Thyroid gland (tissue), 4 donors: ENCODE measurements at regions not wholly inside any gene's neighbourhood (a gene's known extent, or its start where the extent isn't known, plus 50 kb on each side); places are given as distances from the start of the nearest gene placed in this dataset.

ENCODE experiments used
- DNase-seq, 2 donors: peaks; one replicate each; pipeline ENCODE4 v3.0.0-alpha.2; 2019
- H3K27ac ChIP-seq, 3 donors: fragments of 200-600 bp; sonication (generic); 1 replicate in 2 of 3; 2 replicates in 1 of 3; pipeline ENCODE4 v1.5.1; 2016 to 2019; ENCODE audit warnings: mild to moderate bottlenecking in 1 of 3, moderate library complexity in 1 of 3
- H3K27me3 ChIP-seq: fragments of 200-600 bp; sonication (generic); one replicate; pipeline ENCODE4 v1.5.1; 2019
- H3K36me3 ChIP-seq, 2 donors: fragments of 200-600 bp; sonication (generic); one replicate each; pipeline ENCODE4 v1.5.1; 2016 to 2019
- H3K4me1 ChIP-seq, 2 donors: fragments of 200-600 bp; sonication (generic); one replicate each; pipeline ENCODE4 v1.5.1; 2017 to 2019
- H3K4me3 ChIP-seq, 3 donors: fragments of 200-600 bp; sonication (generic); replicated peaks in 1 of 3; 1 replicate in 2 of 3; 2 replicates in 1 of 3; pipeline ENCODE4 v1.5.1; 2016; ENCODE audit warnings: mild to moderate bottlenecking in 1 of 3
- H3K9me3 ChIP-seq: fragments of 200-600 bp; sonication (generic); one replicate; pipeline ENCODE4 v1.5.1; 2017
- CTCF ChIP-seq, 6 experiments: fragments of 200-600 bp in 3 of 6; fragments of 450-650 bp in 3 of 6; sonication (generic) in 3 of 6; IDR thresholded peaks; one replicate each; pipeline ENCODE4 v1.5.1; 2016 to 2019; ENCODE audit warnings: antibody characterized with exemption in 6 of 6, mild to moderate bottlenecking in 2 of 6, inconsistent platforms in 1 of 6, moderate library complexity in 1 of 6
- POLR2A ChIP-seq, 2 donors: fragments of 450-650 bp; IDR thresholded peaks; one replicate each; pipeline ENCODE4 v1.6.1; 2017; ENCODE audit warnings: antibody characterized with exemption in 2 of 2, mild to moderate bottlenecking in 2 of 2, moderate library complexity in 1 of 2
- WGBS, 2 donors: methylation state at CpG; one replicate each; pipeline ENCODE4 v1.1.5; 2017; 5-methylcytosine and 5-hydroxymethylcytosine counted together
- intact Hi-C: fragments of 100-400 bp; cut with DNase I; formaldehyde crosslinking; loops from one replicate; pipeline ENCODE4 v1.15.1; 2023

GRCh38 chr6:143589162-143589561, 77.6 kb upstream of the FUCA2 start:
- H3K27me3 ChIP-seq = no peaks in the 10 kb centered on the region
- H3K4me1 ChIP-seq = peaks cover 4 to 6% of the 10 kb centered on the region in 2 donors
- no peaks in the 10 kb centered on the region for H3K36me3 ChIP-seq
- H3K9me3 ChIP-seq = no peaks in the 10 kb centered on the region
- no peak overlapping the region for H3K4me3 ChIP-seq
- TF ChIP-seq POLR2A (IDR thresholded peaks at IDR 0.05) = no peak
- no peak for TF ChIP-seq CTCF (IDR thresholded peaks at IDR 0.05)
- no peak overlapping the region for H3K27ac ChIP-seq
- intact Hi-C loops = loop anchor here (10.0 kb wide), 1 partner anchor 256 kb away; the partner anchor contains the start of gene LTV1
- DNase-seq = no peak
- 89 to 98% methylated on average over 4 of the region's 4 CpGs for WGBS, 2 donors

GRCh38 chr6:143586557-143586956, 75.0 kb upstream of the FUCA2 start:
- no peak for TF ChIP-seq POLR2A (IDR thresholded peaks at IDR 0.05)
- no peak for TF ChIP-seq CTCF (IDR thresholded peaks at IDR 0.05)
- H3K9me3 ChIP-seq = no peaks in the 10 kb centered on the region
- no peak for DNase-seq
- no peak overlapping the region for H3K4me3 ChIP-seq
- intact Hi-C loops = loop anchor here (10.0 kb wide), 1 partner anchor 258 kb away; the partner anchor contains the start of gene LTV1
- H3K27me3 ChIP-seq = no peaks in the 10 kb centered on the region
- no peak overlapping the region for H3K27ac ChIP-seq
- WGBS, 2 donors = 91 to 93% methylated on average over 6 of the region's 6 CpGs
- no peaks in the 10 kb centered on the region for H3K36me3 ChIP-seq
- H3K4me1 ChIP-seq = no peaks in the 10 kb centered on the region

- WGBS, 2 donors = 79 to 90% methylated on average over 4 of the region's 4 CpGs
- intact Hi-C loops = loop anchor here (10.0 kb wide), 1 partner anchor 259 kb away; the partner anchor contains the start of gene LTV1
- TF ChIP-seq CTCF (IDR thresholded peaks at IDR 0.05) (no peak), POLR2A (IDR thresholded peaks at IDR 0.05) (no peak)
- no peaks in the 10 kb centered on the region for H3K9me3 ChIP-seq
- H3K36me3 ChIP-seq = no peaks in the 10 kb centered on the region
- no peak for DNase-seq
- H3K27me3 ChIP-seq = no peaks in the 10 kb centered on the region
- no peak overlapping the region for H3K4me3 ChIP-seq
- H3K27ac ChIP-seq = no peak overlapping the region
- no peaks in the 10 kb centered on the region for H3K4me1 ChIP-seq
These were observed 74.2 kb upstream of the FUCA2 start for GRCh38 chr6:143585716-143586115.

- H3K36me3 ChIP-seq = no peaks in the 10 kb centered on the region
- no peak for DNase-seq
- no peak overlapping the region for H3K4me3 ChIP-seq
- intact Hi-C loops = loop anchor here (10.0 kb wide), 1 partner anchor 260 kb away; the partner anchor contains the start of gene LTV1
- H3K27ac ChIP-seq = no peak overlapping the region
- H3K27me3 ChIP-seq = no peaks in the 10 kb centered on the region
- no peaks in the 10 kb centered on the region for H3K4me1 ChIP-seq
- no peak for TF ChIP-seq POLR2A (IDR thresholded peaks at IDR 0.05)
- no peak for TF ChIP-seq CTCF (IDR thresholded peaks at IDR 0.05)
- no peaks in the 10 kb centered on the region for H3K9me3 ChIP-seq
- WGBS, 2 donors = 95 to 100% methylated on average over 1 of the region's 1 CpG
These were observed 73.7 kb upstream of the FUCA2 start for GRCh38 chr6:143585241-143585640.

- 96 to 97% methylated on average over 5 of the region's 5 CpGs for WGBS, 2 donors
- H3K27ac ChIP-seq = no peak overlapping the region
- no peaks in the 10 kb centered on the region for H3K4me1 ChIP-seq
- no peak overlapping the region for H3K4me3 ChIP-seq
- DNase-seq = no peak
- H3K36me3 ChIP-seq = no peaks in the 10 kb centered on the region
- H3K9me3 ChIP-seq = no peaks in the 10 kb centered on the region
- intact Hi-C loops = loop anchor here (10.0 kb wide), 1 partner anchor 261 kb away; the partner anchor contains the start of gene LTV1
- no peaks in the 10 kb centered on the region for H3K27me3 ChIP-seq
- TF ChIP-seq POLR2A (IDR thresholded peaks at IDR 0.05) = no peak
- TF ChIP-seq CTCF (IDR thresholded peaks at IDR 0.05) = no peak
These were observed 72.2 kb upstream of the FUCA2 start for GRCh38 chr6:143583542-143584327.
